Left lung (tissue), 4 donors: ENCODE measurements at regions not wholly inside any gene's neighbourhood (a gene's known extent, or its start where the extent isn't known, plus 50 kb on each side); places are given as distances from the start of the nearest gene placed in this dataset.
"Not testable (repeated sequence)": the region's sequence is repeated elsewhere in the genome, so short reads cannot be mapped to it uniquely, and the experiment has no call there.

Source experiments
- ATAC-seq: fragments of 200-7000 bp; cut with Tn5 transposase; one replicate; pipeline ENCODE4 v1.9.1; 2020; ENCODE audit warnings: moderate library complexity
- DNase-seq, 4 donors: peaks; one replicate each; pipeline ENCODE4 v3.0.0-alpha.2; 2013 to 2020
- H3K27ac ChIP-seq, 2 donors: fragments of 200-600 bp; sonication (generic) in 1 of 2; one replicate each; pipeline versions ENCODE4 v1.5.0 to v1.8.0; 2020 to 2021
- H3K27me3 ChIP-seq, 2 donors: fragments of 200-600 bp; sonication (generic) in 1 of 2; one replicate each; pipeline versions ENCODE4 v1.5.0 to v1.8.0; 2020 to 2021
- H3K36me3 ChIP-seq, 2 donors: fragments of 200-600 bp; sonication (generic) in 1 of 2; one replicate each; pipeline versions ENCODE4 v1.5.0 to v1.8.0; 2020 to 2021
- H3K4me1 ChIP-seq, 2 donors: fragments of 200-600 bp; one replicate each; pipeline ENCODE4 v1.8.0; 2021
- H3K4me3 ChIP-seq, 2 donors: fragments of 200-600 bp; sonication (generic) in 1 of 2; one replicate each; pipeline versions ENCODE4 v1.5.0 to v1.8.0; 2020 to 2021; ENCODE audit warnings: mild to moderate bottlenecking in 1 of 2
- H3K9me3 ChIP-seq, 2 donors: fragments of 200-600 bp; sonication (generic) in 1 of 2; one replicate each; pipeline versions ENCODE4 v1.5.0 to v1.8.0; 2020 to 2021
- intact Hi-C, 2 donors: fragments of 100-400 bp; cut with DNase I; formaldehyde crosslinking; loops; one replicate each; pipeline versions ENCODE4 v1.11.2 to v1.14.2; 2022
- TF ChIP-seq, protein P1 (sequence below), 2 donors: fragments of 200-600 bp; sonication (generic) in 1 of 2; IDR thresholded peaks; one replicate each; pipeline versions ENCODE4 v1.5.0 to v1.8.0; 2021; ENCODE audit warnings: antibody characterized with exemption in 2 of 2
- donor health status: DM: no; HTN: yes; CAD: no.
- donor health status: DM: no; HTN: no; CAD: no.

DNA sequence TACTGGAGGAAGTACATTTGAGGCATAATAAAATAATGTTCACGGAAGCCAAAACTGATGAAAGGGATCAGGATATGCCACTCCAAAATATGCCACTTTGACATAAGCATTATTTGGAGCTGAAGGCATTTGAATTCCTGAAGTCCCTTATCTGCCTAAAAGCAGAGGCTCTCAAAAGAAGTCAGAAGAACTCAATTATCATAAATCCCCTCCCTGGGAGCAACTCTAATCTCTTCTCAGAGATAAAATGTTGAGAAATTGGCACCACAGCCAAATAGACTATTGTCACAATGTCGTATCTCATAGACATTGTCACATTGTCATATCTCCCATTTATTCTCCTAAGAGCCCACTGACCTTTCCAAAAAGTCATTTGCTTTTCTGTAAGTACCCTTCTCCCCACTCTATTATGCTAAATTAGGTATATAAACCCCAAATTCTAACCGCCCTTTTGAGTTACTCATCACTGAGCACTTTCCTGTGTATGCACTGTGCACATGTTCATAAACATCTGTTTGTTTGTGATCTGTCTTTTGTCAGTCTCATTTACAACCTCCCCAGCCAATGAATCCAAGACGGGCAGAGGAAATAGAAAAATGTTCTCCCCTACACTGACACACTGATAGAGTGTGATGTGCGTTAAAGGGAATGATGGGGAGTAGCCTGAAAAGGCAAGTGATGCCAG, 78.5 kb upstream of the NAF1 start:
- TF ChIP-seq, protein P1, sequence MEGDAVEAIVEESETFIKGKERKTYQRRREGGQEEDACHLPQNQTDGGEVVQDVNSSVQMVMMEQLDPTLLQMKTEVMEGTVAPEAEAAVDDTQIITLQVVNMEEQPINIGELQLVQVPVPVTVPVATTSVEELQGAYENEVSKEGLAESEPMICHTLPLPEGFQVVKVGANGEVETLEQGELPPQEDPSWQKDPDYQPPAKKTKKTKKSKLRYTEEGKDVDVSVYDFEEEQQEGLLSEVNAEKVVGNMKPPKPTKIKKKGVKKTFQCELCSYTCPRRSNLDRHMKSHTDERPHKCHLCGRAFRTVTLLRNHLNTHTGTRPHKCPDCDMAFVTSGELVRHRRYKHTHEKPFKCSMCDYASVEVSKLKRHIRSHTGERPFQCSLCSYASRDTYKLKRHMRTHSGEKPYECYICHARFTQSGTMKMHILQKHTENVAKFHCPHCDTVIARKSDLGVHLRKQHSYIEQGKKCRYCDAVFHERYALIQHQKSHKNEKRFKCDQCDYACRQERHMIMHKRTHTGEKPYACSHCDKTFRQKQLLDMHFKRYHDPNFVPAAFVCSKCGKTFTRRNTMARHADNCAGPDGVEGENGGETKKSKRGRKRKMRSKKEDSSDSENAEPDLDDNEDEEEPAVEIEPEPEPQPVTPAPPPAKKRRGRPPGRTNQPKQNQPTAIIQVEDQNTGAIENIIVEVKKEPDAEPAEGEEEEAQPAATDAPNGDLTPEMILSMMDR (IDR thresholded peaks at IDR 0.05), result no peak
- Histone ChIP-seq H3K27ac (no peak overlapping the region), H3K27me3 (no peaks in the 10 kb centered on the region), H3K4me3 (no peak overlapping the region), H3K4me1 (no peaks in the 10 kb centered on the region), H3K36me3 (no peaks in the 10 kb centered on the region), H3K9me3 (no peaks in the 10 kb centered on the region)
- ATAC-seq (no peak), DNase-seq (no peak)
- intact Hi-C loops, result no loop called here

DNA sequence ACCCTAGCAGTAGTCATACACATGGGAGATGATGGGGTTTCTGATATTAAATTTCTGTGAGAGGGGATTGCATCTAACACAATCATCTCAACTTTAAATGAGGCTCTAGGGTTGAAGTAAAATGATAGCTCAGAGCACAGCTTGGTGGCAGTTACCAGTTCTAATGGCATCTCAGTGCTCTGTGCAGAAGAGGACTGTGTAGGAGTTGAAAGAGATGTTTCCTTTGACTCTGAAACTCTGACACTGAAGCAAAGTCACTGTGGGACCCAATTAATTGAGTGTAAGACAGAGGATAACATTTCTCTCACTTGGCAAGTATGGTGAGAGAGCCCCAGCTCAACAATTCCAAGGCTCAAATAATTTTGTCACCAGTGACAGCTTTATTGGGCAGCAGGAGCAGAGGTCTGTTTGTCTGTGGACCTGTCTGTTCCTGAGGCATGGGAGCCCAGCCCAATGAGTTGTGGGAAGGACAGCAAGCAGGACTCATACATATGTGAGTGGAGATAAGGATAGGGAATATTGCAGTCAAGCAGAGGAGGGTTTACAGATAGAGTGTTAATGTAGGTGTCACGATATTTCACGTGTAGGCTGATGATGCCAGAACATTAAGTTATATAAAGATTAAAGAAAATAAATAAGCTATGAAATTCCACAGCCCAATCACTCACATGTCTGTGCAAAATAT, 76.7 kb upstream of the NAF1 start:
- H3K4me1 ChIP-seq, result no peaks in the 10 kb centered on the region
- intact Hi-C loops, result no loop called here
- TF ChIP-seq, protein P1 (IDR thresholded peaks at IDR 0.05), result no peak
- no peaks in the 10 kb centered on the region for H3K9me3 ChIP-seq
- no peak overlapping the region for H3K27ac ChIP-seq
- no peaks in the 10 kb centered on the region for H3K27me3 ChIP-seq
- H3K36me3 ChIP-seq, result no peaks in the 10 kb centered on the region
- H3K4me3 ChIP-seq, result no peak overlapping the region
- ATAC-seq (no peak), DNase-seq (no peak)

DNA sequence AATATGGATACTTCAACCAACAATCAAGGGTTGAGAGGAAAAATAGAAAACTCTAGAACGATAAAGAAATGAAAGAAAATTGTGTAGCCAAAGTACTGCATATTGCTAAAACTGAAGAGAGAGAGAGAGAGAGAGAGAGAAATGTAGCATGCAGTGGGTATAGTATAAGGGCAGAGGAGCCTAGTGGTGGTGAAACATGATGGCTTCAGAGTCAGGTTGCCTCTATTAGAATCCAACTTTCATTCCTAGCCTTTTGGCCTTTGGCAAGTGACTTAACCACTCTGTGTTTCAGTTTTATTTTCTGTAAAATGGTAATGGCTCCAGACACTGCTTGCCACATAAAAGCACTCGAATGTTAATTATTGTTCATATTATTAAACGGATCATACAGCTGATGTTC, 71.2 kb upstream of the NAF1 start:
- Histone ChIP-seq H3K4me1 (no peaks in the 10 kb centered on the region), H3K4me3 (no peak overlapping the region), H3K9me3 (peaks cover 0 to 11% of the 10 kb centered on the region in 2 donors), H3K36me3 (no peaks in the 10 kb centered on the region), H3K27ac (no peak overlapping the region), H3K27me3 (no peaks in the 10 kb centered on the region)
- DNase-seq, result no peak
- ATAC-seq, result no peak
- intact Hi-C loops, result no loop called here
- TF ChIP-seq, protein P1 (IDR thresholded peaks at IDR 0.05), result no peak

DNA sequence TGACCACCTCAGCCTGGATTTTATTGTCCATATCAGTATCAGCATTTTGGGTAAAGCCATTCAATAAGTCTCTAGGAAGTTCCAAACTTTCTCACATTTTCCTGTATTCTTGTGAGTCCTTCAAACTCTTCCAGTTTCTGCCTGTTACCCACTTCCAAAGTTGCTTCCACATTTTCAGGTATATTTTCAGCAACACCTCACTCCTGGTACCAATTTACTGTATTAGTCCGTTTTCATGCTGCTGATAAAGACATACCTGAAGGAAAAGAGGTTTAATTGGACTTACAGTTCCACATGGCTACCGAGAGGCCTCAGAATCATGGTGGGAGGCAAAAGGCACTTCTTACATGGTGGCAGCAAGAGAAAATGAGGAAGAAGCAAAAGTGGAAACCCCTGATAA, 69.7 kb upstream of the NAF1 start:
- intact Hi-C loops, H3K4me1 ChIP-seq, H3K27ac ChIP-seq, H3K4me3 ChIP-seq, H3K27me3 ChIP-seq, DNase-seq, H3K36me3 ChIP-seq, ATAC-seq: not testable (repeated sequence)
- H3K9me3 ChIP-seq, result peaks cover 0 to 11% of the 10 kb centered on the region in 2 donors

DNA sequence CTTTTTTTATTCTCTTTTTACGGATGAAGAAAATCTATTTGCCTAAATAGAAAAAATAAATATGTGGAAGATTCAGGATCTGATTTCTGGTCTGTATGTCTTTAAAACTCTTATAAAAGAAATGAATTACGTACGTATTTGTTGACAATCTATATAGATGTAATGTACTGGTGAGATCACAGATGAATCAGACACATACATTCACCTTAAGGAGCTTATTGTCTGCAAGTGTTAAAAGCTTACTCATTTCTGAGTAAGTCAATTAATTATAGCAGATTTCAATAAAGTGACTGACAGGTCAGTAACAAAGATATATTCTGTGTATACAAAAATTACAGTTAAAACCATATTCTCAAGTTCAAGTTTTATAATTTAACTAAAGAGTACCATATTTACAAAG, 66.6 kb upstream of the NAF1 start:
- ATAC-seq, result no peak
- Histone ChIP-seq H3K4me1 (no peaks in the 10 kb centered on the region), H3K27me3 (no peaks in the 10 kb centered on the region), H3K4me3 (no peak overlapping the region), H3K27ac (no peak overlapping the region), H3K36me3 (no peaks in the 10 kb centered on the region), H3K9me3 (peaks cover 0 to 11% of the 10 kb centered on the region in 2 donors)
- intact Hi-C loops, result no loop called here
- no peak for DNase-seq
- TF ChIP-seq, protein P1 (IDR thresholded peaks at IDR 0.05), result no peak
